Germinal center (tissue), 1 donor: ENCODE measurements at regions not wholly inside any gene's neighbourhood (a gene's known extent, or its start where the extent isn't known, plus 50 kb on each side); places are given as distances from the start of the nearest gene placed in this dataset.

ENCODE experiments used
- DNase-seq: peaks from one replicate; pipeline ENCODE4 v3.0.0; 2012; ENCODE audit warnings: mixed read lengths, low spot score

- DNase-seq, result no peak
Measured at GRCh38 chr1:5713101-5714010, 278.9 kb downstream of the NPHP4 start.

- no peak for DNase-seq
Measured at GRCh38 chr1:5711956-5712645, 280.1 kb downstream of the NPHP4 start.

- no peak for DNase-seq
Measured at GRCh38 chr1:5711079-5711478, 281.1 kb downstream of the NPHP4 start.

GRCh38 chr1:5709976-5710375 lies 282.2 kb downstream of the NPHP4 start:
- no peak for DNase-seq

GRCh38 chr1:5709461-5709975 lies 282.7 kb downstream of the NPHP4 start:
- no peak for DNase-seq

DNA sequence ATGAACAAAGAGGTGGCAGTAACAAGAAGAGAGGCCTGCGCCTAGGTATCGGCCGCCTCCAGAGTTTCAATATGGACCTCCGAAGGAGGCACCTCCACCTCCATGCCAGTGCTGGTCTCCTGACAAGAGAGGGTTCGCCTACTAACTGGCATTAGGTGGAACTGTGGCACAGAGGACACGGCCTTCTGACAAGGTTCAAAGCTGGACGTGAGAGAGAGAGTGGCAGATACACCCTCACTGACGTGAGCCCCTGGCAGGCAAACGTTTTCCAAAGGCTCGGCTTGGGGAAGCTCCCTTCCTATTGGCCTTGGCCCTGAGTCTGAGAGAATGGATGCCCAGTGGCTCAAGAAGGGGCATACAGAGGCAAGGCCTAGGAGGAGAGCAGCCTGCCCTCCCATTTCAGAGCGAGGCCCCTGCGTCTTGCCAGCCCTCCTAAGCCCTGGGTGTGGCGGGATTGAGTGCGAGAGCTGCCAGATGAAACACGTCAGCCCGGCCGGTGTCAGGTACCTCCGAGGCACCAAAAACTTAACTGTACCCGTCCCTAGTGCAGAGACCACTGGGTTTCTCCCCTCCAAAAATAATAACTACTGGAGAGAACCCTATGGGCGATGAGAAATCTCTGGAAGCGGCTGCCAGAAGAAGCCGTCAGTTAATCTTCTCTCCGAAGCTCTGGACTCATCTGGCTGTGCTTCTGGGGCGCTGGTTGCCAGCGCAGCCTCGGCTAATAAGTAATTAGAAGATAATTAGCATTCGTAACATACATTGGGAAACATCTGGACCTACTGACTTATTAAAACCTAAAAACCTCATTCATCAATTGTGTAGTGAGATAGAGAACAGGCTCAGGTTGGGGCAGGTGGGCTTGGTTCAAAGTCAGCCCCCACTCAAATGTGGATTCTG lies 283.6 kb downstream of the NPHP4 start:
- no peak for DNase-seq

DNA sequence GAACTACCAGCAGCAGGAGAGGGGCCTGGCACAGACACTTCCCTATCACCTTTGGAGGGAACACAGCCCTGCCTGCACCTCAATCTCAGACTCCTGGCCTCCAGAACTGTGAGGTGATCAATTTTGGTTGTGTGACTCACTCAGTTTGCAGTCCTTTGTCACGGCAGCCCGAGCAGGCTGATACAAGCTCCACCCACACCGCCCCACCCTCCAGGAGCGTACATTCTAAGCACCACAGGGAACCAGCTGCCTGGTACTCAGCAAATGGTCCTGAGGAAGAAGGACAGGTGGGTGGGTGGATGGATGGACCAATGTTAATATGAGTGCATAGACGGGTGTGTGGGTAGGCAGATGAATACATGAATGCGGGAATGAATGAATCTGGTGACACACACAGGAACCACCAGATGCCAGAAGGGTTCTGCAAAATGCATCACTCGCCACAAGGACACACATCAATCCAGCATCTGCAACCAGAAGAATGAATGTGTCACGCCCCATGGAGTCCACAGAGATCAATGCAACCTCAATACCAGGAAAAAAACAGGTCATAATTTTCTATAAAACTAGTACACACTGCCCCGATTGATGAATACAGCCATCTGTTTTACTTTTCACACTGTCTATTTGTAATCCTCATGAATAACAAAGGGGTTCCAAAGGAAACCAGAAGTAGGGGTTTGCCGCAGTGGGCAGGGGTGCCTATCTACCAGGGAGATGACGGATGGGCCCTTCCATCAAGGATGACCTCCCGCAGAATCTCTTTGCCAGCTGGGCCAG lies 284.5 kb downstream of the NPHP4 start:
- no peak for DNase-seq

GRCh38 chr1:5706239-5706638 lies 286.0 kb downstream of the NPHP4 start:
- no peak for DNase-seq

GRCh38 chr1:5705751-5706150 lies 286.5 kb downstream of the NPHP4 start:
- DNase-seq, result no peak

DNA sequence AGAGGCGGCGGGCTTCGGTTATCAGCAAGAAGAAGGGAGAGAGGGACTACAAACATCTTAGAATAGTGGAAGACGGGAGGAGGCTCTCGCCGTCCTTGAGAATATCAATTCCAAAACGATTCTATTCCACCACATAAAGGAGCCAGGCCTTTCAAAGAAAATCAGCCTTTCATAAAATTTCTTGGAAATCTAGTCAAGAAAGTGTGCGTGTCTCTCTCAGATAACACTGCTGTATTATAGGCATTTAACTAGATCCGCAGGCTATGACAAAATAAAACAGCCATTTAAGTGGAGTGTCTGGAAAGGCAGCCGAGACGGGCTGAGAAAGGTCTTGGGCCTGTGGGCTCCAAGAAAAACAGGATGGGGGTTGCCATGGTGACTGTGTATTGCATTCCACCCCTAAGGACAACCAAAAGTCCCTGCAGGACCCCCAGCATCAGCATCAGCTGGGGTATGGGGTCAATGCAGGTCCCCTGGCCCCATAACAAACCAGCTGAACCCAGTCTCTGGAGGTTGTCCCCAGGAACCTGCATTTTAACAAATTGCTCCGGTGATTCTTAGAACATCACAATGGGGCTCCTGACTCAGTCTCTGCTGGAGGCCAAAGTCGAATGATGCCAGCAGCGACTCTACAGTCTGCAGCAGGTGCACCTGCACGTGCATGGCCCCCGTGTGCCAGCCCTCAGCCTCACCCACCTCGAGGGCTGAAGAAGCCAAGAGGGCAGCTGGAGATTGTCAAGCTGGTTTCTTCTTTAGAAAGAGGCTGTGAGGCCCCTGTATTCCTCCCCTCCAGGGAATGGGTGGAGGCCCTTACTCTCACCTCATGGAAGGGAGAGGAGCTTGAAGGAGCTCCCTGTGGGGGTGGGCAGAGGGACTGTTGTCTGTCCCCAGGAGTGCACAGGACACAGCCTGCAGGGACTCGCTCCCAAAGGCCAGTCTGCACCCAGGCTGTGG lies 287.4 kb downstream of the NPHP4 start:
- no peak for DNase-seq

DNA sequence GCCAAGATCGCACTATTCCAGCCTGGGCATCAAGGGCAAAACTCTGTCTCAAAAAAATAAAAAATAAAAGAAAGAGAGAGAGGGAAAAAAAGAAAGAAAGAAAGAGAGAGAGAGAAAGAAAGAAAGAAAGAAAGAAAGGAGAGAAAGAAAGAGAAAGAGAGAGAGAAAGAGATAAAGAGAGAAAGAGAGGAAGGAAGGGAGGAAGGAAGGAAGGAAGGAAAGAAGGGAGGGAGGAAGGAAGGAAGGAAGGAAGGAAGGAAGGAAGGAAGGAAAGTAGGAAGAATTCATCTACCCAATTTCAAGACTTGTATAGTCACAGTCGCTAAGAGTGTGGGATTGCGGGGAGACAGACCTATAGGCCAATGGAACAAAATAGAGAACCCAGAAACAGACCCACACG lies 290.6 kb downstream of the NPHP4 start:
- DNase-seq, result no peak

- DNase-seq, result no peak
Measured at GRCh38 chr1:5693568-5693967, 298.7 kb downstream of the NPHP4 start.

- no peak for DNase-seq
Measured at GRCh38 chr1:5692664-5693063, 299.6 kb downstream of the NPHP4 start.

- DNase-seq, result no peak
Measured at GRCh38 chr1:5691795-5692509, 300.3 kb downstream of the NPHP4 start.

DNA sequence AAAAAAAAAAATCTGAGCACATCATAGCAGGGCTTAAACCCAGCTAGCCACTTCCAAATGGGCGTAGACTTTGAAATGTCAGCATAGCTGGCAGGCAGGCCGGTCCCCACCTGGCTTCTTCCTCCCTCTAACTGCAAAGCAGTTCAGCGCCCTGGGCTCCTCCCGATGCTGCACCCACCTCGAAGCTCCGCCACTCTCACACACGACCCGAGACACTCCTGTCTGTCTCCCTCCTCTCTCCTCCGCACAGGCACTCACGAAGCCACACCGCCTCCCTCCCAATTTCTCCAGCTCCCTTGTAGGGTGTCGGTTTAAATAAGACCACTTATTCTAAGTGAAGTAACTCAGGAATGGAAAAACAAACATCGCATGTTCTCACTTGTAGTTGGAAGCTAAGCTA lies 301.3 kb downstream of the NPHP4 start:
- DNase-seq, result no peak

GRCh38 chr1:5690291-5690690 lies 301.9 kb downstream of the NPHP4 start:
- DNase-seq, result no peak

- DNase-seq, result no peak
Measured at GRCh38 chr1:5688081-5689077, 303.8 kb downstream of the NPHP4 start.
